ENCODE measurements at regions not wholly inside any gene's neighbourhood (a gene's known extent, or its start where the extent isn't known, plus 50 kb on each side); places are given as distances from the start of the nearest gene placed in this dataset.
"Not testable (repeated sequence)": the region's sequence is repeated elsewhere in the genome, so short reads cannot be mapped to it uniquely, and the experiment has no call there.

DNA sequence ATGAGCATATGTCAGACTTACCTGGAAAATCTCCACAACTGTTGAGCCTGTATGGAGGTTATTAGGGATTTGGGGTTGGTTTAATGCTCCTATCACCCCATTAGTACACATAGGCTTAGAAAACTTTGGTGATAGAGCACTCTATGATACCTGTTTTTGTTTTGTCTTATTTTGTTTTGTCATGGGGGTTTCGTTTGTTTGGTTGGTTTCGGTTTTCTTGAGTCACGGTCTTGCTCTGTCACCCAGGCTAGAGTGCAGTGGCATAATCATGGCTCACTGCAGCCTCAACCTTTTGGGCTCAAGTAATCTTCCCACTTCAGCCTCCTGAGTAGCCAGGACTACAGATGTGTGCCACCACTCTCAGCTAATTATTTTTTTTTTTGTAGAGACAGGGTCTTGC is 70.0 kb downstream of the MZT1 start:
- DNase-seq (ENCODE audit: low read depth), result no peak

DNA sequence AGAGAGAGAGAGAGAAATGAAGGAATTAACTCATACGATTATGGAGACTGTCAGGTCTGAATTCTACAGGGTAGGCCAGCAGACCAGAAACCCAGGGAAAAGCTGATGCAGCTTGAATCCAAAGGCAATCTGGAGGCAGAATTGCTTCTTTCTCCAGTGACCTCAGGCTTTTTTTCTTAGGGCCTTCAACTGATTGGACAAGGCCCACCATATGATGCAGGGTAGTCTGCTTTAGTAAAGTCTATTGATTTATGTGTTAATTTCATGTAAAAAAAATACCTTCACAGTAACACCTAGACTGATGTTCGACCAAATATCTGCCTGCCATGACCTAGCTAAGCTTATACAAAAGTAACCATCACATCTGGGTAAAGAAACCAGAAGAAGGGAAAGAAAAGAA is 71.1 kb downstream of the MZT1 start:
- no peak for DNase-seq (ENCODE audit: low read depth)

DNA sequence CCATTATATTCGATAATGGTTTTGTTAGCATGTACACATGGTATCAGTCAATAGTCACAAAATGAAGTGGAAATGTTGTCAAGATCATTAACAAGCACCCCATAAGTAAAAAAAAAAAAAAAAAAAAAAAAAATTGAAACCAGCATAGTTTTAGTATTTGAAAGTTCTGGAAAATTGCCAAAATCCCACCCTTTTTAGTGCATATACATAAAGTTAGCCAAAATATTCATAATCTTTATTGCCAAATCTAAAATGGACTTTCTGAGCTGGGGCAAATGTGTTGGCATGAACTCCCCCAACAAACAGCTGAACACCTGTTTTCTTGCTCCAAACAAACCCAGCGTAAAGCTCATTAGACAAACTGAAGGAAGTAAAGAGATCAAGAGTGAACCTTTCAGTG is 73.9 kb downstream of the MZT1 start:
- DNase-seq (ENCODE audit: low read depth), result no peak

DNA sequence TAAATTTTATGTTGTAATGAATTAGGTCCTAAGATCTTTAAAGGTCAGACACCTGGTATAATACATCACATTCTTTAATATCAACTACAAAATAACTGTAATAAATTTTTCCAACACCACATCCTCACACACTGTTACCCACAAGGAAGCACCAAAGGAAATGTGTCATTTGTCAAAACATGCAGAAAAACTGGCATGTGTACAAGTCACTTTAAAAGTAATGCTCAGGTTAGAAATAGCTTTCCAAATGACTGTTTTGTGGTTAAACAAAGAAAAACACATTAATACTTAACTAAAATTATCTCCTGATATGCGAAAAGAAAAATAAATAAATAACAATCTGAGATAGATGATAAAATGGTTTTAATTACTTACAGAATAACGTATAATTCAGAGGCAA is 74.7 kb downstream of the MZT1 start:
- no peak for DNase-seq (ENCODE audit: low read depth)

DNA sequence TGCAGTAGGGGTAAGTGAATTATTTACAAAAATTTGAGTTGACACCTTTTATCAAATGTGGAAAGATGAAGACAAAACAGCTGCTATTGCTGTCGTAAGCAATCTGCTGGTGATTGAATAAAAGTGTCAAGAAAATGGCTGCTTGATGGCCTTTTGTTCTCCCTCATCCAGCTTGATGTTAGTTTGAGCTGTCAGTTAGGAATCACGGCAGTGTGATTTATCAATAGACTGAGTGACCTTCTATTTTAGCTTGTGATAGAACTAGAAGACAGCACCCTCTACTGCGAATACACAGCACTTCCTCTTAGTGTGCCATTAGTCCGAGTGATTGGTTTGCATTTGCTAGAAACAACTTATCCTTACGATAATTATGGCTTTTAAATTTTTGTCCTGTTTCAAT is 76.3 kb downstream of the MZT1 start:
- no peak for DNase-seq (ENCODE audit: low read depth)

DNA sequence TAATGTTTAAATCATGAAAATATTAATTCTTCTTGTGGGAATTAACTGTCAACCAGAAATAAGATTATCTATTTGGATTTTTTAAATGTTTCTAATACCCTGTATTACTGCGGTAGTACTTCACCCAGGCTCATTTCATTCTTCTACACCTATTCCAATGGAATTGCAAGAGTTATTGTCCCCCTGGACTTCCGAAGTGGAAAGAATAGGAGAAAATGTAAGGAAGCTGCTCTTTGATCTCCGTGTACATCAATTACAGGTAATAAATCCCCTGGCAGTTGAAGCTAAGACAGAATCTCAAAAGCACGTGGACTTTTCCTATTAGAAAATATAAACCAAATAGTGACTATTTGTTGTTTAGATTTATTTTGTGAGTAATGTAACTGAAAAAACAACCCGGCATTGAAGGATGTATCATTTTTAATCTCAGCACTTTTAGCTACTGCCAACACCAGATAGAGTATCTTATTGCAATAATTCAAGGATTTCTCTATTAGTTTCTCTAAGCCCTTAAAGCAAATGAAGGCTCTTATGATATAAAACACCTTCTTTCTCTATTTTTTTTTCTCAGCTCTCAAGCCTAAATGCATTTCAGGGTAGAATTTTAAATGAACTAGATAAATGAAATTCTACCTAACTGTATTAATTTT is 77.3 kb downstream of the MZT1 start:
- no peak for DNase-seq (ENCODE audit: low read depth)

DNA sequence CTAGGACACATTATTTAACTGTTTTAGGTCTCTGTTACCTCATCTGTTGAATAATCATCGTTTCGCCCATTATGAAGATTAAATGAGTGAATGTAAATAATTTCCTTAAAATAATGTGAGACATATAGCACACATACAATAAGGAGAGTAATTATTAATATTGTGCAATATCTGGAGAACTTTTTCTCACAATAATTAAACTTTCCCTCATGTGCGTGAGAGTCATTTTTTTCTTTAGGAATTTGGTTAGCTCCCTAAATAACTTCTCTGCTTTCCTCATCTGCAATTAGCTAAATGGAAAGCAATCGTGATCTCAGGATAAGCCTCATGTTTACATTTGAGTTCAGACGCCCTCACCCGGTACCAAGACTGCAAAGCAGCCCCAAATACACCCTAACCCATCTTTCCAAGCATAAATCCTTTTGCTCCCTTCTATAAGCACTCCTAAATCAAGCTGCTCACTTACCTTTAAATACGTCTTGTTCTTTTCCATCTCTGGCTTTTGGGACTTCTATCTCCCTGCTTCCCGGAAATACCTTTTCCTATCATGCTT is 78.8 kb downstream of the MZT1 start:
- DNase-seq (ENCODE audit: low read depth), result no peak

DNA sequence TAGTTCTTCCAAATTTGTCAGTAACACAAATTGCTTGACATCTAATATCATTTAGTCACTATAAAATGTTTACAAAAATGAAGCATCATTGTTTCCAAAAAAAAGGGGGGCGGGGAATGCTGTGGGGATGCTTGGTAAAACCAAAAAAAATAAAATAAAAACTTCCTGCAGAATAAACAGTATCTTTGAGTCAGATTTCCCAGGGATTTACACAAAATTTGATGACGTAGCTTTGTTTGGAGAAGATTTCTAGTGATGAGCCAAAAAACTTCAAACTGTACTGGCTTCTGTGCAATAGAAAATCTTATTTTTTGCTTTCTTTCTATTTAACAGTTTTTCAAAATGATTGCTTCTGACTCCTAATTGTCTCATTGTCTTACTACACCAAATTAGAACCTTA is 80.0 kb downstream of the MZT1 start:
- no peak for DNase-seq (ENCODE audit: low read depth)

DNA sequence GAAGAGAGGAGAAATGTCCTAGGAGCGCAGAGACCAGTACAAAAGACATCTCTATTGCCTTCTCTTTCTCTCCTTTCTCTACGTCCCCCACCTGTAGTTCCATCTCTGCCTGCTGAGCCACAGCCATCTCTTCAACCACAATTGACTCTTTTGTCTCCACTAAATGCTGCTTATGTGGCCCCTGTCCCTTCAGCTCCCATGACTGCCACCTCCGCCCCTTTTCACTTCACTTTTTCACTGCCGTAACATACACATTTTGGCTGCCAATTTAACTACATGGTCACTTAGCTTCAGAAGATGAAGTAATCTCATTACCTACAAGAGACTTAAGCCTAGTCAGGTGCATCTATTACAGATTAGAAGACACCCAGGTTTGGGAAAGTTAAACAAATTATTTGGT is 81.9 kb downstream of the MZT1 start:
- DNase-seq (ENCODE audit: low read depth), result no peak

DNA sequence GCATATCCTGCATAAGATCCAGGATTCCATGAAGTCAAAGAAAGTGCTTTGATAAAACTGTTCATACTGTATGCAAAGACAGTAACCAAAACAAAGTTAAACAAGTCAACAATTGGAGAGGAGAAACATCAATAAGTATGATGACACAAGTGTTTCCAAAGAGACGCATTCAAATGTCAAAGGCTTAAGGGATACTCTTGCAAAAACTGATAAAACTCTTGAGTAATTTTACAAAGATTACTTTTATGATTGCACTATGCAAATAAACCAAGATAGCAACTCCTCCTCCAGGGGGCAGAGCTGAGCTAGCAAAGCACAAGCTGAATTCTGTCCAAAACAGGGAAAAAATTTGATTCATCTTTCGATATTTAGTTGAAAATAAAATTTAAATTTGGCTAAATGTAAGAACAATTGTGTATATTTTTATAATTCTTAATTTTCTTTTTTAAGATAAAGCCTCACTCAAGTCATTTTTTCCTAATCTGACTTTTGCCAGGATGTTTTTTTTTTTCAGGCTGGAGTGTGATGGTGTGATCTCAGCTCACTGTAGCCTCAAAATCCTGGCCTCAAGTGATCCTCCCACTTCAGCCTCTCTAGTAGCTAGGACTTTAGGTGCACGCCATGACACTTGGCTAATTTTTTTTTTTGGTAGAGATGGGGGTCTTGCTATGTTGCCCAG is 84.0 kb downstream of the MZT1 start:
- DNase-seq (ENCODE audit: low read depth), result peak; percentile 29

DNA sequence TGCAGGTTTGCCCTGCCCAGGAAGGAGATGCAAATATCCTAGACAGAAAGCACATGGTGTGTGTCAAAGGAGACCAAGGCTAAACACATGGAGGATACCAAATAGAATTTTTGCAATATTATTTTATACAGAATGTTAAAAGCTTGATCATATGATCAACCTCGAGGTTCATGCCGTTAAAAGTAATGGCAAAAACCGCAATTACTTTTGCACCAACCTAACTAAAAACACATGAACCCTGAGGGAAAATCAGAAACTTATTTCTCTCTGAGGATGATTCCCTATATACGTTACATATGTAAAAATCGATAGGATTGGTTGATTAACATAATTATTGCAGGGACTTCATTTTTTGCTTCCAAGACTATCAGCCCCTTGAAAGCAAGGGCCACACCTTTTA is 88.1 kb downstream of the MZT1 start:
- DNase-seq (ENCODE audit: low read depth), result no peak

DNA sequence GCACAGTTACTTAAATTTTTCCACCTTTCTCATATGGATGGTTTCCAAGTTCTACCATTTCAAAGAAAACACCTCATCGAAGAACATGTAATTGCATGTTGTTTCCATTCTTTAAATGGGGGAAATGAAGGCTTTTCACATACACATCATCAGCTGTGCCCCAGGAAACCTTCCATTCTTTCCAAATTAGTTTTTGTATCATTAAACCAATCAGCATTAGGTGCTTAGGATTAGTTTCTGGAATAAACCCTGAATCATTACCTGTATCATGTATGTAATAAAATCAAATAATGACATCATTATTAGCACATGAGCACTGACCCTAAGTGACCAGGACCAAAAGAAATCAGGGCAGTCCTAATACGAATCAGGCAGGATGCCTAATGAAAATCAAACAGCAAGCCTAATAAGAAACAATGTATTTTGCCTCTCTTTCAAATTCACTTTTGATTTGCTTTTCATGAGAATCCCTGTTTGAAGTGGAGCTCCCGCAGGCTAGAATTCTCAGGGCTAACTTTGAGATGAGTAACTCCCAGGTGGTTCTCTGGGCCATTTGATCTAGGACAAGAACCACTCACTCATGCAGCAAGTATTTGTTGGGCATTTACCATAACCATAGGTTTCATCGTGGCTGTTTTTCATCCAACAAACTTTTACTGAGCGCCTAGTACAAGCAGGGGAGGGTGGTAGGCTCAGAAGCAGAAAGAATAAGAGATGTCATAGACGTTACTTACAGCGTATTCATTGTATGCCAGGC is 89.2 kb downstream of the MZT1 start:
- DNase-seq (ENCODE audit: low read depth), result no peak

DNA sequence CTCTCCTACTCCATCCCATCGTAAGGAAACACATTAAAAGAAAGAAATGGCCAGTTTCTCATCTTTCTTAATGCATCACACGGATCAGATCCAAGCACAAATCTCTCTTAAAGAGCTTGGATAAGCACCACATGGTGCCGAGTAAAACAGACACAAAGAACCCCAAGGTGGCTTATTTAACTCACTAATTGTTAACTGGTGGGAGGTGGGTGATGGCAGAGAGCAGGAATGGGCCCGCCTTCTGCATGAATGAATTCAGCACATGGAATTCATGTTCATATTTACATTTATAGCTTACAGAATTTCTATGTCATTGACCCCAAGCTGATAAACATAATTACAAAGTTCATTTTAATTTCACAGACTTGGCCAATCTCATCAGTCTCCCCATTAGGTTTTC is 89.9 kb downstream of the MZT1 start:
- no peak for DNase-seq (ENCODE audit: low read depth)

DNA sequence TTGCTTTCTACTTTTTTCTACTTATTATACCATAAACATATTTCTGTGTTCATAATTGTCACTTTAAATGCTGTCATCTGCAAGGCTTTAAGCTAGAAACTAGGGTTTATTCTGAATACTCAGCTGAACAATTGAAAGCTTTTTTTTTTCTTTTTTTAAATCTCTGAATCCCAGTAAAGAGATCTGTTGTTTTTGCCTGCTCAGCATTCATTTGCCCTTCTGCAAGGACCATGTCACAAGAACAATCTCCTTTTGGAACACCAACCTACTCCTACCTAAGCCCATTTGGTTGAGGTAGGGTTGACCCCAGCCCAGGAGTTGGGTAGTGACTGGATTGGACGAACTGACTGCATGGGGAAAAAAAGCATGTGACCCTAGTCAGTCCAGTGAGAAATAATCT is 92.6 kb downstream of the MZT1 start:
- no peak for DNase-seq (ENCODE audit: low read depth)

DNA sequence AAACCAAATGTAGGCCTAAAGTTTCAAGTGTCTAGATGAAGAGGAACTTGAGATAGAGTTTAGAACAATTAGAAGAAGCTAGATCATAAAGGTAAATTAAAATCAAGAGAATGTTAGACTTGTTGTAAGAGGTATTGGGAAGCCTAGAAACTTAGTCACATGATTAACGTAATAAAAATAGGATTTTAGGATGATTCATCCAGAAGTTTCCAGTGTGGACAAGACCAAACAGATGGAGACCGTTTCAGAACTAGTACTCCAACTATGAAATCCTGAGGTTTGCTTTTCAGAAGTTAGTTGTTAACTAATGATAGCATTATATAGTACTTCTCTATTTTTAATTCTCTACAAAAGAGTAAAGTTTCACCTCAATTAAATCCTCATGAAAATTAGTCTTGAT is 104.9 kb downstream of the MZT1 start:
- no peak for DNase-seq (ENCODE audit: low read depth)

DNA sequence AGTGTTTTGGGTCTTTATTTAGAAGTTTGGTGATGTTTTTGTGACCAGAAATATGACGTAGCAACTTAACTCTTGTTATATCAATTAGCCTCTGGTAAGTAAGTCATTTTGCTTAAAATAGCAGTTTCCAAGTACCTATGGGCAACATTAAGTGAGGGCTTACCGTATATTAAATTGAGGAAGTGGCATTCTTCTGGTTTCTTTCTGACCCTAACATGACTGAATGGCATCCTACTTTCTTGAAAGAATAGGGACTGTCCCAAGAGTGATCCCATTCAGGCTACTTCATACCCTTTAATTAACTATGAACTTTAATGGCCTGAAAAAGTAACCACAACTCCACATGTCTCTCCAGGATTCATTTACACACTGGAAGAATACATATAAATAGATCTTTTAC is 106.6 kb downstream of the MZT1 start:
- DNase-seq (ENCODE audit: low read depth), result no peak

DNA sequence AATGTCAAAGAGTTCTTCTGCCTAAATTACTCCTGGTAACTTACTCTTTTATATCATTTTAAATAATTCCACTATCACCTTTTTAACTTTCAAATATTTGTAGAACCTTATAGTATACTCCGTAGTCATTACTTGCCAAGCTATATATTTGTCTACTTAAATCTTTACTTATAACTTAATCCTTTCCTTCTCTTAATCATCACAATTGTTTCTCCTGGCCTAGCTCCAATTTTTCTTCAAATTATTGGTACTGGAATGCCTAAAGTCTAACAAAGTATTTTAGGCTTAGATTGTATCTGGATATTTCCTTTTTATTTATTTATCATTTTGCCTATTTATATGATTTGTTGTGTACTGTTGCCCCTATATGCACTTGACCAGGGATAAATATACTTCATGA is 109.5 kb downstream of the MZT1 start:
- DNase-seq (ENCODE audit: low read depth), result no peak

DNA sequence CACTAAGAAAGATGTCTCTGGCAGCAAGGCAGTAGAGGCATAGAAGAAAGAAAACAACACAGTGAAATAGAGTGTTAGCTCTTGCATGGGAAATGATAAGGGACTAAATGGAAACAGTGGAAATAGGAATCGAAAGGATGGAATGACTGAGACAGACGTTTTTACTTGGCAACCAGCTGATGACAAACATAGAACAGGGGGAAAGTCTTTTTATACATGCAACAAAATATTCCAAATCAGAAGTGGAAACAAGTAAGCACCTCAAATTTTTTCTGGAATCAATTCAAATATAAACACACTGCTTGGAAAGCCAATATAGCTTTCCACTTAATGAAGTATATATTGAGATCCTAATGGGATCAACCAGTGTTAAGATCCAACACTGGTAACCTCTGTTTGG is 110.2 kb downstream of the MZT1 start:
- DNase-seq (ENCODE audit: low read depth), result no peak

DNA sequence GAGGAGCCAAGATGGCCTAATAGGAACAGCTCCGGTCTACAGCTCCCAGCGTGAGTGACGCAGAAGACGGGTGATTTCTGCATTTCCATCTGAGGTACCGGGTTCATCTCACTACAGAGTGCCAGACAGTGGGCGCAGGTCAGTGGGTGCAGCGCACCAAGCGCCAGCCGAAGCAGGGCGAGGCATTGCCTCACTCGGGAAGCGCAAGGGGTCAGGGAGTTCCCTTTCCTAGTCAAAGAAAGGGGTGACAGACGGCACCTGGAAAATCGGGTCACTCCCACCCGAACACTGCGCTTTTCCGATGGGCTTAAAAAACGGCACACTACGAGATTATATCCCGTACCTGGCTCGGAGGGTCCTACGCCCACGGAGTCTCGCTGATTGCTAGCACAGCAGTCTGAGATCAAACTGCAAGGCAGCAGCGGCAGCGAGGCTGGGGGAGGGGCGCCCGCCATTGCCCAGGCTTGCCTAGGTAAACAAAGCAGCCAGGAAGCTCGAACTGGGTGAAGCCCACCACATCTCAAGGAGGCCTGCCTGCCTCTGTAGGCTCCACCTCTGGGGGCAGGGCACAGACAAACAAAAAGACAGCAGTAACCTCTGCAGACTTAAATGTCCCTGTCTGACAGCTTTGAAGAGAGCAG is 117.1 kb downstream of the MZT1 start:
- not testable (repeated sequence) for DNase-seq (ENCODE audit: low read depth)

DNA sequence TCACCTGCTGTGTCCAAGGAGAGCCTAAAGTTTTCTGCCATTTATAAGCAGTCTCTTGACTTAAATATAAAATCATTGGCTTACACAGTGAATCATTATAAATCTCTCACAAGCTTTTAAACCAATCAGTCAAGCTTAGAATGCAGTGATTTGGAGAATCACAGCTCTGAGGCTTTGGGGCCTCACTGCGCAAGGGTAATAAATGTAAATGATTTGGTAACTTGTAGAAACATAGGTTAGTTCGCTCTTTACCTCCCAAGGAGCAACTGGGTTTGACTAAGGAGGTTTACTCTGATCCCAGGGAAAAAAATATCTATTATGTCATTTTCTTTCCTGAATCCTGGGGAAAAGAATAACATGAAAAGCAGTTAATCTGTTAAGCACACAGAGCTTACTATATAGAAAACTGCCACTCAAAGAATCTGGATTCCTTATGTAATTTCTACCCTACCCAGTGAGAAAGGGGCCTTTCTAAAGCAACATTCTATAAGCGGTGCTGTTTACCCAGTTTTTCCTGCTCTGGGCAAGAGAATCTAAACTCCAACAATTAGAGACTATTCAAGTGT is 128.2 kb downstream of the MZT1 start:
- no peak for DNase-seq (ENCODE audit: low read depth)

DNA sequence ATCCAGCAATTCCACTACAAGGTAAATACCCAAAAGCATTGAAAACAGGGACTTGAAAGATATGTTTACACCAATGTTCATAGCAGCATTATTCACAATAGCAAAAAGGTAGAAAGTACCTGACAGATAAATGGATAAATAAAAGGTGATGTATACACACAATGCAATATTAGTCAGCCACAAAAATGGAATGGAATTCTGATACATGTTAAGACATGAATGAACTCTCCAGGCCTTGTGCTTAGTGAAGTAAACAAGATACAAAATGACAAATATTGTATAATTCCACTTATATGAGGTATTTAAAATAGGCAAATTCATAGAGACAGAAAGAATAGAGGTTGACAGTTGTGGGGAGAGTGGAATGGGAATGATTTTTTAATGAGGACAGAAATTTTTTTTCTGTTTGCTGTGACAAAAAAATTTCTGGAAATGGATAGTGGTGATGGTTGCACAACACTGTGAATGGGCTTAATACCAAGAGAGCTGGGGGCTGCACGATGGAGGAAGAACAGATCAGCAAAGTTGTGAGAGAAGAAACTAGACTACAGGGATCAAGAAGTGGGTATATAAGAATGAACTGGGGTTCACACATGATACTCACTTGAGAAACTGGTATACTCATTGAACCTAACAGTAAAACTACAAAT is 137.2 kb downstream of the MZT1 start:
- no peak for DNase-seq (ENCODE audit: low read depth)

DNA sequence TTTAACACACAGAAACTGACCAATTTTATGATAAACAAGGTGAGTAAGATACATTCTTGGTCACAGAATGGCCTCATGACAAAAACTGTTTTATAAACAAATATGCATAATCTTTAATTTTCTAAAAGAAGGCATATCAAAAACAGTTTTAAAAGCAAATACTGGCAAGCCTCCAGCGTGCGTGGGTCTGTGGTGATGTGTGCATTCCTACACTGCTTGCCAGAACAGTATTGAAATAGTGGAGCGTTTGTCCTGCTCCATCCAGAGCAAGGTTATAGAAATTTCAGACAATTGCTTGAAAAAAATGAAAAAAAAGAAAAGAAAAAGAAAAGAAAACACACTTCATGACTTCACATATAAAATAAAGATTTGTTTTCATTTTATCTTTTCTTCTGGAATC is 140.9 kb downstream of the MZT1 start:
- no peak for DNase-seq (ENCODE audit: low read depth)

Measured in fibroblast of gingiva (primary cell).